NCI-H69 (cell line): ENCODE measurements at regions not wholly inside any gene's neighbourhood (a gene's known extent, or its start where the extent isn't known, plus 50 kb on each side); places are given as distances from the start of the nearest gene placed in this dataset.

Experiments
- DNase-seq: peaks from one replicate; lab custom pipeline; 2025; lab: John Stamatoyannopoulos, UW

DNA sequence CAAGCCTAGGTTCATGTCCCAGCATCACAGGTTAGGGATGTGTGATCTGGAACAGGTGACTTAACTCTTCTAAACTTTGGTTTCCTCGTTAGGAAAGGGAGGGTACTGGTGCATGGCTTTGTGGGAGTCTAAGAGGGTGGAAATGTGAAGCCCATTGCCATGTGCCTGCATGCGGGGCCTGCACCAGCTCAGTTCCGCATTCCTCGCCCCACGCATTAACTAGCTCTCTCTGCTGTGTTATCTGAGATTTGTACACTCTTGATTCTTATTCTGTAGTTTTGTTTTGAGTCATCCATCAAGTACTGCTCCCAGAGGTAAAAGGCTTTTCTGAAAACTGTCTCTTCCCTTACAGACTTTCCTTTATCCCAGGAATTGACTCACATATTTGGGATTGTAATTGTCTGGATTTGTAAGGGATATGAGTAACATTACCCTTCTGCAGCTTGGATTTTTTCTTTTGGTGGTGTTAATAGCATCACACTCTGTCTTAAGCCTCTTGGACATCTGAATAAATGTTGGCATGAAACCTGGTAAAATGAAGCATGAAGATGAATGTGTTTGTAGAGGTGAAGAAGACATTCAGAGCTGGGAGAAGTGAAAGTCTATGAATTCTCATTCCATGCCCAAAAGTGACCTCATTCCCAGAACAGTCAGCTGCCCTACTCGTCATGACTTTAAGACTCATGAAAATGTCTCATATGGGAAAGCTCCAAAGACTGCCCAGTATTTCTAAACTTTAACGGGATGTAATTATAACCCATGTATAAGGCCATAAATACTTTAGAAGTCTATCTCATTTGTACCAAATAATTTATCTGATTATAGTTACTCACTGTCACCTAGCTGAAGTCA, 357.3 kb downstream of the FOXA2 start:
- no peak for DNase-seq

DNA sequence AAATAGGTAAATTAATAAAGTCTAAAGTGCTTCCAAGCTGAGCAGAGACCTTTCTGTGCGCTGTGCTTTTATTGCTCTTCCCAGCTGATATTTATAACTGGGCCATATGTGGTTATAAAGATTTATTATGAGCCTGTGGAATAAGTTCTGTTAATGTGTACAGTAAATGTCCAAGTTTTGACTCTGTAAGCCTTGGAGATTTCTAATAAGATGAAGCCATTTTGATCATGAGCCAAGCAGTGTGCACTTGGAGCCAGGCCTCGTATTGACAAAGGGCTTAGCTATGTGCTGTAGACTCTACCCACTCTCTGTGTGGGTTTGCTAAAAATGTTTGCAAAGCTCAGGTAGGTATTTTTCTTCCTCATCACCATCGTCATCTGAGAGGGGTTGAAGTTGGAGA, 361.1 kb downstream of the FOXA2 start:
- no peak for DNase-seq

DNA sequence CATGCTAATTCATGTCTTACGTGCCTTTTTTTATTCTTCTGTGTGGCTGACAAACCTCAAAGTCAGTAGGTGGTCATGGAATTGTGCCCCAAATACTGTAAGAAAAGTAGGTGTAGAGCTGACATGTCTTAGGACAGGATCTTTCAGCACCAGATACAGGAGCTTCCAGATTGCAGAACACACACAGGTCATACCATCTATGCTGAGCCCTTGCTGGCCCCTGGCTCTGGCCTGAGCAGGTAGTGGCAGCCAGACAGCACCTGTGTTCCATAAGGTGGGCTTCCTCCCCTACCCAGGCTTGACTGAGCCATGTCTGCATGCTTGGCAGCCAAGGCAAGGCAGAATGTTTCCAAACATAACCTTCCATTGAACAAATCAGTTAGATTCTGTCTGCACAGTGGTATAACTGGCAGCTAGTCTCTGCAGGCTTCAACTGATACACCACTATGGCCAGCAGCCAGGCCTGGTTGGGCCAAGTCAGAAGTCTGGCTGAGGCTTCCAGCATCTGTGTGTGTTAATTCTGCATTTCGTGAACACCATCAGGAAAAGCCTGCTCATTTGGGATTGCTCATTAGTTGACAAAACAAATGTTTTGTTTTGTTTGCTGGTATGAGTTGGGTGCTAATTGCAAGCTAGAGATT, 366.5 kb downstream of the FOXA2 start:
- DNase-seq, result no peak

DNA sequence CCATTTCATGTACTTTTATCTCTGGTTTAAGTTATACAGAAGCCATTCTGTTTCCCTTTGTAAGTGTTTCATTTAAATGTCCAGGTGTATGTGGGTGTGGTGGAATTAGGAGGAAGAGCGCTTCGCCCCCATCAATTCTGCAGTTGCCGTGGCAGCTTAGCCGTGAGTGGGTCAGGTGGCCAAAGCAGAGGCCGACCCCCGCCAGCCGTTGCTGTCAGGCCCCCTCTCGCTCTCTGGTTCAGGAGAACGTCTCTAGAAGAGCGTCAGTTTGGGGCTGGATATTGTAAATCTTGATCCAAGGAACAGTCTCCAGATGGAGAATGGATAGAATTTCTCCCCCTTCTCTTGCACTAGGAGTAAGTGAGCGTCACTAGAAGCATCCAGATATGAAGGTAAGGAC, 367.4 kb downstream of the FOXA2 start:
- DNase-seq, result no peak

DNA sequence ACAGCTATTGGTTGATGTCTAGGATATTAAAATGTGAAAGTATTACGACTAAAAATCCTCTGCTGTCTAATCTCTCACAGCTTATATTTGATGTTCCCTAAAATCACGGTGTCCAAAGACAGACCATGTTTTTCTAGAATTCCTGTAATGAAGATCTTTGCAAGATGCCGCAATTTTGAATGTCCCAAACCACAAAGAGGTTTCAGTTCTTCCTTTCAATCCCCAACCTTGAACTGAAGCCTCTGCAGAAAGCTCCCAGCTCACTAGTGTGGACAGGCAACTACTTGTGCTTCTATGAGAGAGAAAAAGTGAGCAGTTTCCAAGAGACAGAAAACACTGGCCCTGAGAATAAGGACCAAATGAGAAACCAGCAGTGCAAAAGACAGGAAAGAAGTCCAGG, 370.1 kb downstream of the FOXA2 start:
- DNase-seq, result no peak

DNA sequence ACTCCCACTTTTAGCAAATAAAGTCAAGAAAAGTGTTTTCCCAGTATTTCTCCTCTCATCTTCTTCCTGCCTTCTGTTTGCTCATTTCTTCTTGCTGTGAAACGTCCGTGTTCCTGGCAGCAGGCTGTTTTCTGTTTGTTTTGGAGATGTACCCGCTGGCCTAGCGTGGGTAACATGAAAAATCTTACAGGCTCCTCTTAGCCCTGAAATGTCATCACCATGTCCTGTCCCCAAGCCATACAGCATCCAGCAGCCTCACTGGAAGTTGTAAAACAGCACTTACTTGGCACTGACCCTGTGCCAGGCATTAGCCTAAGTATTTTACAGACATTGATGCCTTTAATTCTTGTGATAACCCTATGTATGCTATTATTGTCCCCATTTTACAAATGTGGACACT, 371.1 kb downstream of the FOXA2 start:
- no peak for DNase-seq

DNA sequence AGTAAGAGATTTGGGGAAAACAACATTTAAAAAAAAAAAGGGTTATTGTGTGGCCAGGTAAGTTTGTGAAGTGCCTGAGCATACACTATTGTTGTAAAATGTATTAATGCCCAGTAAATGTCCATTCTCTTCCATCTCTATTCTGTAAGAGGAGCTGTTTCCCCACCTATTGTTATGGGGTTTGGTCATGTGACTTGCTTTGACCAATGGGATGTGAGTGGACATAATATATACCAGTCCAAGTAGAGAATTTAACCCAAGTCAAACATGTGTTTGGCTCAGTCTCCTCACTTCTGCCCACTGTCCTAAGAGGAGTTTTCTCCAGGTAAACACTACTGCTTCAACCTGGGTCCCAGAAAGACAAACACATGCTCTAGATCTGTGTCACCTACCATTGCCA, 377.1 kb downstream of the FOXA2 start:
- DNase-seq, result no peak

DNA sequence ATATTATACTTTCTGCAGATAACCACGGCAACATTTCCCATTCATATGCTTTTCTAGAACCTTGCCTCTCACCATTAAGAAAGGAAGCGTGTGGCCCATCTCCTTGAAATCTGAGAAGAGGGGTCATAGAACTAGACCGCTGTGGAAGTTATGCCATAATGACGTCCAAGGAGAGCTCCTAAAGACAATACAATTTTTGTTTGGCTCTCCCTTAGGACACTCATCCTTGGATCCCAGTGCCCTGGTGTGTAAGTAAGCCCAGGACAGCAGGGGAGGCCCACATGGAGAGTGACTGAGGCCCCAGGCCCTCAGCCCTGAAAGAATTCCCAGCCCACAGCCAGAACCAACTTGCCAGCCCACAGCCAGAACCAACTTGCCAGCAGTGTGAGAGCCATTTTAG, 379.6 kb downstream of the FOXA2 start:
- no peak for DNase-seq

DNA sequence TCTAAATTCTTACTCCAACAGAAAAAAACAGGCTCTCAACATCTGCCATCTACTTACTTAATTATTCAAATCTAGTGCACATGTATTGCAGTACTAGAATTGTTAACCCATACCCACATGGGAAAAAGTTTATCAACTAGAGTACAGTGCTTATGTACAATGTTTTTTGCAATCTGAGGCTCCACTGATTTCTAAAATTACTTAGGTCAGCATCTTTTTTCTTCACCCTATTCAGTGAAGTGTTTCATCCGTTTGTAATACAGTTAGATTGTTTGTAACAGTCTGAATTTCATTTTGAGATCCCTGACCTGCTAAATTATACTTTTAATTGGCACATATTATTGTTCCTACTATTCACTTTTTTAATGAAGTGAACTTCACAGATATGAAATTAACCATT, 402.2 kb downstream of the FOXA2 start:
- DNase-seq, result no peak

DNA sequence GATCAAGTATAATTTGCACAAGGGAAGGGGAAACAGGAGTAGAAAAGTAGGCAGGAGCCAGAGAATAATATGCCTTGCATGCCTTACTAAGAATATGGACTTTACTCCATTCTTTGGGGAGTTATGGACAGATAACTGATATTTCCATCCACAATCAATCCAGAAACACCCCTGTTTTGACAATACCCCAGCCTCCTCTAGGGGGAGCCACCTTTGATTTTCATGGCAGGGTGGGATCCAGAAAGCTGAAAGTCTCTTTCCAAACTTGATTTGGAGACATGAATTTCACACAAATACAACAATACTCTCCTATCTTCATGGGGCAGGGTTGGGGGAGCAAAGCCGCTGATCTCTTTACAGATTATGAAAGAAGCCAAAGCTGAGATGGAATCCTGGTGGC, 404.1 kb downstream of the FOXA2 start:
- peak; percentile 9 for DNase-seq

DNA sequence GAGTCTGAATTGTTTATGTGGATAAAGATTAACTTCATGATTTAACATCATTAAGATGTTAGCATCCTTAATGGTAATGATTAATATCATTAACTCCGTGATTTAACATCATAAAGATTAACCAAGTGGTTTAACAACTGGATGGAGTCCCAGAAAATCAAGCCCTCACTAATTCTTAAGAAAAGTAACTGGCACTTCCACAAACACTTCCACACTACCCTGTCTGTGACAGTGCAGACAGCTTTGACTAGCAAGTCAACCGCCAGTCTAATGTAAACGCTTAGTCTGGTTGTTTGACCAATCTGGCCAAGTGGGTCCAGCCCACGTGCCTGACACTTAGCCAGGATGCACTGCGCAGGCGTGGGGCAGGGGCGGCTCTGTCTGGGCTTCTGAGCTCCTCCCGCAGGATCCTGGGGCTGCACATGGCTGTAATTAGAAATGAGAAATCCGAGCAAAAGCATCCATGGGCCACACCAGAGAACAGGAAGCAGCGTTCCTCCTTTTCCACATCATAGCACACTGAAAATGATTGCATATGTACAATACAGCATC, 424.2 kb downstream of the FOXA2 start:
- peak; percentile 39 for DNase-seq

DNA sequence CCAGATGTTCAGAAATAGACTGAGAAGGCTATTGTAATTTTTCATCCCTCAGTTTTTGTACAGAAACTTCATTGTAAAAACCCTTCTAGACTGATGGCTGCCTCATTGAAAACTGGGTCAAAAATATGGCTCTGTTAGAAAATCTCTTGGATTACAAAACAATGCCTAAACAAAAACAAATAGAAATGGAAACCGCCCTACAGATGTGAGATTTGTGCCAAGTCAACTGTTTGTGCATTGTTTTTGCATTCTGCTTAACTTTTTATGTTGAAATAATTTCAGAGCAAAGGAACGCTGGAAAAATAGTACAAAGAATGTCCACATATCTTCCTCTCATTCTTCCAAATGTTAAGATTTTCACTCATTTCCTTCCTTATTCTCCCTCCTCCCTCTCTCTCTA, 425.1 kb downstream of the FOXA2 start:
- DNase-seq, result no peak

DNA sequence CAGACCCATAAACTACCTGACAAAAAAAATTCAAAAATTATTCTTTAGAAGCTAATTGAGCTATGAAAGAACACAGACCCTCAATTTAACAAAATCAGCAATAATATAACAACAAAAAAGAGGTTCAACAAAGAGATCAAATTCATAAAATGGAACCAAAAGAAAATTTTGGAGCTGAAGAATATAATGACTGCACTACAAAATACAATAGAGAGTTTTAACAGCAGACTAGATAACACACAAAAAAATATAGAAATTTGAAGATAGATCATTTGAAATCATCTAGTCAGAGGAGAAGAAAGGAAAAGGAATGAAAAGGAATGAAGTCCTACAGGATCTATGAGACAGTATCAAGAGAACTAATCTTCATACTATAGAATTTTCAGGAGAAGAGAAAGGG, 422.1 kb downstream of the PAX1 start:
- no peak for DNase-seq

DNA sequence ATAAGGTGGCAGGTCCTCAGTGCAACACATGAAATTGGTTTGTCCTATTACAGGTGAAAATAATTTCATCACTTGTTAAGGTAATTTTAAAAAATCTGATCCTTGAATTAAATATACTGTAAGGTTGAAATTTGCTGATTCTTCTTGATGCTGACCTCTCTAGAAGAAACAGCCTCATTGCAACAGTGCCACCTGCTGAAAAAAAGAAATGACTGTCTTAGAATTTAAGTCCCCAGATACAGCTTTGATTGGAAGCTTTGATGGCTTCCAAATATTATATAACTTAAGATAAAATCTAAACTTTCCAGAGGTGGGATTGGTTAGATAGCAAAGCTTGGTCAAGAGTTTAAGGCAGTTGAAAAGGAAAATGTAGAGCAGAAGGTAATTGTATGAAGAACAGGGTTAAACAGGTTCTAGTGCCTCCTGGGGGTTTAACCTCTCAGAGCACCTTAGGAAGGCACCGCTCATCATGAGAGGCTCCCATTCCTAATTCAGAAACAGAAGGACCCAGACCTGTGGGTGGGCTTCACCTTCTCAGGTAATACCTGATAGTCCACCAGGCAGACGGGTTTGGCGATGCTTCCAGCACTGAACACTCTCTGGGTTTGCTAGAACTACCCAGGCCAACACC, 401.0 kb downstream of the PAX1 start:
- peak; percentile 65 for DNase-seq

DNA sequence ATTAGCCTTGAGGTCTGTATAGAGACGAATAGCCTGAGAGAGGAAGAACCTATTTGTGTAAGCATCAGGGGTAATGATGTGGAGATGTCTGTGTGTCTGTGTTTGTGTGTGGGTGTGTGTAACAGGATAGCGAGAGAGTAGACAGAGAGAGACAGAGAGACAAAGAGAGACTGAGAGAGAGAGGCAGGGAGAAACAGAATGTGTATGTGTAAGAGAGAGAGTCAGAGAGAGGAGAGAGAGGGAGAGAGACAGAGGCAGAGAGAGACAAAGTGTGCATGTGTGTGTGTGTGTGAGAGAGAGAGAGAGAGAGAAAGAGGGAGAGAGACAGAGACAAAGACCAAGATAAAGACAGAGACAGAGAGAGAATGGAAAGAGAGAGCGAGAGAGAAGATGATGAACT, 396.1 kb downstream of the PAX1 start:
- DNase-seq, result no peak

DNA sequence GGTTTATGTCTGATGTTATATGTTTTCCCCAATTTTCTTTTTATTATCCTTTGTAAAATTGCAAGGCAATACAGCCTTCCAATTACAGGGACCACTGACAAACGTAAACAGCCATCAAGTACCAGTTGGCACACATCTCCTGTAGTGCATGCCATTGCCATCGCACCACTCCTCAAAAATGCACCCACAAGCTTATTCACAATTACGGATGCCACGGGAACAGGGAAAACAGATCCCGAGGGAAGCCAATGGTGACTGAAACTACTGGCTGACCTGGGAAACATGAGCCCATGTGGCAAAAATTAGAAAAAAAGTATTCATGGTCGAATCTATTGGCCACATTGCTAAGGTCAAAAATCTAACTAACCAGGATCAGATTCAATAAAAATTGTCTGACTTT, 395.2 kb downstream of the PAX1 start:
- no peak for DNase-seq

DNA sequence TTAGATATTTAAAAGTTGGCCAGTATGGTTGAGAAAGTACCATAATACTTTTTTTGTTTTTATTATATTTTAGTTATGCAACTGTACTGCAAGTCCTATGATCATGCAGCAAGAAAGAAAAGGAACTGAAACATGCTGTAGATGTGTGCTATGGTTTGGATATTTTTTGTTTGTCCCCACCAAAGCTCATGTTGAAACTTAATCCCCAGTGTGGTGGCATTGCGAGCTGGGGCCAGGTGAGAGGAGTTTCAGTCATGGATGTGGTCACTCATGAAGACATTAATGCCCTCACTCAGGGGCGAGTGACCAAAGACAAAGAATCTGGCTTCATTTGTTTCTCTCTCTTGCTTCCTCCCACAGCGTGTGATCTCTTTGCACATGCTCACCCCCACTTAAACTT, 393.9 kb downstream of the PAX1 start:
- DNase-seq, result no peak

DNA sequence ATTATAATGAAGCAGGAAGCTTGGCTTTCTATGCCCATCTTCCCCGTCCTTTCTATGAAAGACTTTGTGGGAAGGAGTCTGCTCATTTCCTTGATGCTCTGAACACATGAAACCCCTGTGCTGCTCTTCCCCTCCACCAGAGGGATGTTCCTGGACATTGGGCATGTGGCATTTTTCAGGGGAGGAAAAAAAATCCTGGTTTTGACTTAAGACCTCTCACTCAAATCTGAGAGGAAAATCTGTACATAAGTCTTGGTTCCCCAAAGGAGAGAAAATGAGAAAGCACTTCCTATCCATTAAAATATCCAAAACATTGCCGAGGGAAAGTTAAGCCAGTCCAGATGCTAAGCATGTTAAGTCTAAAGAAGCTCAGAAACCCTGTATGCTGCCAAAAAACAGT, 393.0 kb downstream of the PAX1 start:
- no peak for DNase-seq

DNA sequence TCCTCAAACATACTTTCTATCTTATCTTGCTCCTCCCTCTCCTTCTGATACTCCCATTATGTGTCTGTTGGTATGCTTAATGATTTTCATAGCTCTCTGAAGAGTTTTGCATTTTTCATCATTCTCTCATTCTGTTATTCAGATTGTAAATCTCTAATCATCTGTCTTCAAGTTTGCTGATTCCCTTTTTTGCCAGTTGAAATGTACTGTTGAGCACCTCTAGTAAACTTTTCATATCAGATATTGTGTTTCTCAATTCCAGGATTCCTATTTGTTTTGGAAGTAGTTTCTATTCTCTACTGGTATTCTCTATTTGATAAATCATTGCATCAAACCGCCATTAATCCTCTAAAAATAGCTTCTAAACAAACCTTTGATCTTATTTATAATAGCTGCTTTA, 387.7 kb downstream of the PAX1 start:
- no peak for DNase-seq

DNA sequence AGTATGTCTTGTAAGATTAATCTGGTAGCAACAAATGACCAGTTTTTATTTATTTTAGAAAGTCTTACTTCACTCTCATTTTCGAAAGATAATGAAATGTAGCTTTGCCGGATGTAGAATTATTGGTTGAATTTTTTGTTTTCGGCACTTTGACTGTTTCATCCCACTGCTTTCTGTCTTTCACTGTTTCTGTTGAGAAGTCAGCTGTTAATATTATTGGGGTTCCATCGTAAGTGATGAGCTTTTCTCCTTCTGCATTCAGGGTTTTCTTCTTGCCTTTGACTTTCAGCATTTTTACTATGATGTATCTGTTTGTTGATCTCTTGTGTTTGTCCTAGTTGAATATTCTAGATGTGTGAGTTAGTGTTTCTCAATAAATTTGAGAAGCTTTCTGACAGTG, 383.4 kb downstream of the PAX1 start:
- no peak for DNase-seq

DNA sequence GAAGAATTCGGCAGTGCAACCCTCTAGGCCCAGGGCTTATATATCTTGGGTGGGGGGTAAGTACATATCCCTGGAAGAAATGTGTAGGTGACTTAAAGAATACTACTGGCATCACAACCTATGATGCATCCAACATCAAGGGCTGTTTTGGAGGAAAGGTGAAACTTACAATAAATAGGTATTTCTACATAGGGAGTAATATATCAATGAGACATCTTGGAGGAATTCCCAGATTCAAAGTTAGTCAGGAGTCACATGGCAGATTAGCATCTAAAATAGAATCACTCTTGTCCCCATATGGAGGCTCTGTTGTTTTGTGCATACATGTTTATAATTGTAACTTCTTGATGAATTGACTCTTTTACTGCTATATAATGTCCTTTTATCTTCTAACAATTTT, 375.5 kb downstream of the PAX1 start:
- DNase-seq, result no peak

DNA sequence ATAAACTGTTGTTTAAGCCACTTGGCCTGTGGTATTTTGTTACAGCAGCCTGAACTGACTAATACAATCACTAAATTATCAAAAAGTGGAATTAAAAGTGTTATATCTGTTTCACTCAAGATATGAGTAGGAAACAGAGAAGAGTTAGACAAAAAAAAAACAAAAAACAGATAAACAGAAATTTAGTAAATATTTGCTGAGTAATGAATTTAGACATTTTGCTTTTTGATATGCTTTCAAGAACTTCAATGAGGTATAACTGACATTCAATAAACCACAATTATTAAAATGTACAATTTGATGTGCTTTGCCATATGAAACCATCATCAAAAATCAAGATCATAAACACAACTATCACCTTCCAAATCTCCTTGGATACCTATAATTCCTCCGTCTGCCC, 369.2 kb downstream of the PAX1 start:
- no peak for DNase-seq

DNA sequence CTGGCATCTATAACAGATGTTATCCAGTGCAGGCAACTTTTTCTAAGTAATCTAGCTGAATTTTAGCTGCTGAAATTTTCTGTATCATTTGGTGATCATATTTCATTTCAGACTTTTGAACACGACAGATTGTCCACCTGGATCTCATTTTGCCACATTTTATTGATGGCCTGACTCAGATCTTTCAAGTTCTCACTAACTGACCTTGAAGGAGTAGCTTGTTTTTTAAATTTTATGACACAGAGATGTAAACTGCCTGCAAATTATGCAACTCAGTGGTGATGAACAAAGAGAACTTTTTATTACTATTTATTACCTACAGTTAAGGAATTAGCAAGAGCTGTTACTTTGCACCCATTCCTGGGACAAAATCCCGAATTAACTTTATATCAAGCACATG, 366.4 kb downstream of the PAX1 start:
- no peak for DNase-seq
